GM21723 (cell line): ENCODE measurements at regions not wholly inside any gene's neighbourhood (a gene's known extent, or its start where the extent isn't known, plus 50 kb on each side); places are given as distances from the start of the nearest gene placed in this dataset.

Source experiments
- ATAC-seq: cut with Tn5 transposase; IDR thresholded peaks from one replicate; pipeline ENCODE4 v1.9.1; 2021; ENCODE audit warnings: mild to moderate bottlenecking, moderate library complexity; ENCODE audit not compliant: unreplicated experiment

- ATAC-seq: no peak
Measured at GRCh38 chr11:92423115-92424034, 198.8 kb downstream of the FAT3 start.

GRCh38 chr11:92424281-92424680 lies 199.7 kb downstream of the FAT3 start:
- no peak for ATAC-seq

GRCh38 chr11:92425127-92425526 lies 200.5 kb downstream of the FAT3 start:
- no peak for ATAC-seq

- no peak for ATAC-seq
Measured at GRCh38 chr11:92432515-92432914, 207.9 kb downstream of the FAT3 start.

GRCh38 chr11:92436034-92436920 lies 211.7 kb downstream of the FAT3 start:
- ATAC-seq: no peak

- no peak for ATAC-seq
Measured at GRCh38 chr11:92439133-92439532, 214.5 kb downstream of the FAT3 start.

- no peak for ATAC-seq
Measured at GRCh38 chr11:92440701-92441442, 216.3 kb downstream of the FAT3 start.

GRCh38 chr11:92441443-92441726 lies 216.8 kb downstream of the FAT3 start:
- no peak for ATAC-seq

- ATAC-seq: no peak
Measured at GRCh38 chr11:92443199-92443598, 218.6 kb downstream of the FAT3 start.

- no peak for ATAC-seq
Measured at GRCh38 chr11:92447586-92447985, 223.0 kb downstream of the FAT3 start.

GRCh38 chr11:92449222-92449621 lies 224.6 kb downstream of the FAT3 start:
- no peak for ATAC-seq

GRCh38 chr11:92449780-92450179 lies 225.2 kb downstream of the FAT3 start:
- no peak for ATAC-seq

- ATAC-seq: no peak
Measured at GRCh38 chr11:92451063-92451462, 226.4 kb downstream of the FAT3 start.

GRCh38 chr11:92453055-92453454 lies 228.4 kb downstream of the FAT3 start:
- no peak for ATAC-seq

- ATAC-seq: no peak
Measured at GRCh38 chr11:92455210-92455790, 230.7 kb downstream of the FAT3 start.

GRCh38 chr11:92457250-92457649 lies 232.6 kb downstream of the FAT3 start:
- ATAC-seq: no peak

- no peak for ATAC-seq
Measured at GRCh38 chr11:92458486-92458885, 233.9 kb downstream of the FAT3 start.

- no peak for ATAC-seq
Measured at GRCh38 chr11:92460213-92460612, 235.6 kb downstream of the FAT3 start.

- ATAC-seq: no peak
Measured at GRCh38 chr11:92461447-92461846, 236.8 kb downstream of the FAT3 start.

GRCh38 chr11:92462821-92463220 lies 238.2 kb downstream of the FAT3 start:
- no peak for ATAC-seq

GRCh38 chr11:92464822-92465221 lies 240.2 kb downstream of the FAT3 start:
- no peak for ATAC-seq
